HepG2 (cell line): ENCODE measurements at regions not wholly inside any gene's neighbourhood (a gene's known extent, or its start where the extent isn't known, plus 50 kb on each side); places are given as distances from the start of the nearest gene placed in this dataset.

ENCODE experiments used
- AFF4 ChIP-seq: sonication (generic); formaldehyde crosslinking; IDR thresholded peaks from 2 replicates; pipeline ENCODE4 v1.4.0; 2020; ENCODE audit warnings: missing genetic modification reagents
- BCL6 ChIP-seq: IDR thresholded peaks from 2 replicates; pipeline ENCODE4 v1.6.1; 2016; ENCODE audit warnings: missing genetic modification reagents, missing compliant biosample characterization
- CEBPB ChIP-seq: IDR thresholded peaks from 2 replicates; pipeline ENCODE4 v1.6.1; 2011; ENCODE audit warnings: low read depth, low read length, improper control_type of control experiment, borderline replicate concordance
- CEBPG ChIP-seq: IDR thresholded peaks from 2 replicates; pipeline ENCODE4 v1.6.1; 2016
- CREB1 ChIP-seq, 2 experiments: fragments of 450-650 bp in 1 of 2; IDR thresholded peaks; 2 replicates each; pipeline ENCODE4 v1.6.1; 2016 to 2017; ENCODE audit warnings: control low read depth in 1 of 2, mild to moderate bottlenecking in 1 of 2, missing compliant biosample characterization in 1 of 2, missing genetic modification characterization in 1 of 2
- ELF3 ChIP-seq: IDR thresholded peaks from 2 replicates; pipeline ENCODE4 v1.6.1; 2016; ENCODE audit warnings: missing genetic modification reagents, missing compliant biosample characterization
- EZH2 ChIP-seq: conservative IDR thresholded peaks from 2 replicates; pipeline ENCODE4 v1.6.1; 2012; ENCODE audit warnings: mild to moderate bottlenecking, low read depth, low read length, moderate library complexity
- GATAD2A ChIP-seq: IDR thresholded peaks from 2 replicates; pipeline ENCODE4 v1.6.1; 2016
- IRF2 ChIP-seq: IDR thresholded peaks from 2 replicates; pipeline ENCODE4 v1.6.1; 2018; ENCODE audit warnings: missing genetic modification reagents, missing compliant biosample characterization
- KAT7 ChIP-seq: IDR thresholded peaks from 2 replicates; pipeline ENCODE4 v1.6.1; 2018; ENCODE audit warnings: borderline replicate concordance, missing compliant biosample characterization
- MAFF ChIP-seq: IDR thresholded peaks from 2 replicates; pipeline ENCODE4 v1.6.1; 2011; ENCODE audit warnings: low read depth, low read length, improper control_type of control experiment
- MTA3 ChIP-seq: sonication (generic); formaldehyde crosslinking; IDR thresholded peaks from 2 replicates; pipeline ENCODE4 v1.4.0; 2020; ENCODE audit warnings: missing genetic modification reagents
- NFIC ChIP-seq: IDR thresholded peaks from 2 replicates; pipeline ENCODE4 v1.6.1; 2012; ENCODE audit warnings: mild to moderate bottlenecking, low read length, inconsistent platforms
- POGZ ChIP-seq: sonication (generic); formaldehyde crosslinking; IDR thresholded peaks from 2 replicates; pipeline ENCODE4 v1.4.0; 2020; ENCODE audit warnings: mild to moderate bottlenecking, missing genetic modification reagents
- SIX1 ChIP-seq: sonication (generic); formaldehyde crosslinking; IDR thresholded peaks from 2 replicates; pipeline ENCODE4 v1.4.0; 2020; ENCODE audit warnings: missing genetic modification reagents, borderline replicate concordance
- SMAD3 ChIP-seq: sonication (generic); formaldehyde crosslinking; IDR thresholded peaks from 2 replicates; pipeline ENCODE4 v1.4.0; 2020; ENCODE audit warnings: missing genetic modification reagents
- ZNF234 ChIP-seq: sonication (generic); formaldehyde crosslinking; conservative IDR thresholded peaks from 2 replicates; pipeline ENCODE4 v1.5.1; 2020; ENCODE audit warnings: mild to moderate bottlenecking, missing genetic modification reagents
- ZNF841 ChIP-seq: sonication (generic); formaldehyde crosslinking; IDR thresholded peaks from 2 replicates; pipeline ENCODE4 v1.8.1; 2023; ENCODE audit warnings: missing genetic modification reagents, borderline replicate concordance
- ZSCAN9 ChIP-seq: IDR thresholded peaks from 2 replicates; pipeline ENCODE4 v1.6.1; 2016; ENCODE audit warnings: borderline replicate concordance
- TF ChIP-seq, protein P1 (sequence below): sonication (generic); formaldehyde crosslinking; IDR thresholded peaks from 2 replicates; pipeline ENCODE4 v1.5.1; 2020; ENCODE audit warnings: mild to moderate bottlenecking, missing genetic modification reagents, moderate library complexity
- TF ChIP-seq, protein P2 (sequence below): sonication (generic); formaldehyde crosslinking; IDR thresholded peaks from 2 replicates; pipeline ENCODE4 v1.9.0; 2021; ENCODE audit warnings: mild to moderate bottlenecking, missing genetic modification reagents

DNA sequence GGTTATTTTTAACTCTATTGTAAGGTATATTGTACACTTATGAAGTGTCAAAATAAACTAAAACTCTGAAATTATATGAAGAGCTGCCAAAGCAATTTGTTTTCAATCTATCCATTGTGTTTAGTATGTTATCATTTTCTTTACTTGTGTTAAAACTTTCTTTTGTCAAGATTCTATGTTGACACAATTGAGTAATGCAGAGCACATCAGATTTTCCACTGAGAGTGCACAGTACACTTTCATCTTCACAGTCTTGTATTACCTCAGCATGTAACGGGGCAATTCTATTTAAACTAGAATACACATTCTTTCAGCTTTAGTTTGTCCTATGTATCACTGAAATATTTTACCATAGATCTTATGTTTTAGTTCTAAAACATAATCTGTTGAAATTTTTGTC is 304.4 kb upstream of the ZC3H15 start (continued):
- TF ChIP-seq CEBPB (peak; percentile 92), KAT7 (CRISPR knock-in tag) (no peak), NFIC (peak; percentile 82; the same call in 1 of the 2 replicates), MAFF (peak; percentile 54), ELF3 (CRISPR knock-in tag) (peak; percentile 59; the same call in 1 of the 2 replicates), POGZ (CRISPR knock-in tag) (peak; percentile 63; the same call in 1 of the 2 replicates), MTA3 (CRISPR knock-in tag) (no peak), CREB1 (IDR thresholded peaks at IDR 0.05) (0 out of 2 replicates have a peak, but pooled peaks have one; percentile 23), CREB1 (CRISPR knock-in tag; IDR thresholded peaks at IDR 0.05) (peak; percentile 50), GATAD2A (peak; percentile 92), ZNF234 (CRISPR knock-in tag) (0 out of 2 replicates have a peak, but pooled peaks have one; percentile 79), SMAD3 (CRISPR knock-in tag) (0 out of 2 replicates have a peak, but pooled peaks have one; percentile 72), AFF4 (CRISPR knock-in tag) (no peak), CEBPG (CRISPR knock-in tag) (peak; percentile 92), EZH2 (no peak), SIX1 (CRISPR knock-in tag) (peak; percentile 81; the same call in 1 of the 2 replicates), ZSCAN9 (CRISPR knock-in tag) (peak; percentile 70; the same call in 1 of the 2 replicates), ZNF841 (CRISPR knock-in tag) (no peak), BCL6 (CRISPR knock-in tag) (peak; percentile 68), IRF2 (CRISPR knock-in tag) (0 out of 2 replicates have a peak, but pooled peaks have one; percentile 24)
- TF ChIP-seq, protein P1, sequence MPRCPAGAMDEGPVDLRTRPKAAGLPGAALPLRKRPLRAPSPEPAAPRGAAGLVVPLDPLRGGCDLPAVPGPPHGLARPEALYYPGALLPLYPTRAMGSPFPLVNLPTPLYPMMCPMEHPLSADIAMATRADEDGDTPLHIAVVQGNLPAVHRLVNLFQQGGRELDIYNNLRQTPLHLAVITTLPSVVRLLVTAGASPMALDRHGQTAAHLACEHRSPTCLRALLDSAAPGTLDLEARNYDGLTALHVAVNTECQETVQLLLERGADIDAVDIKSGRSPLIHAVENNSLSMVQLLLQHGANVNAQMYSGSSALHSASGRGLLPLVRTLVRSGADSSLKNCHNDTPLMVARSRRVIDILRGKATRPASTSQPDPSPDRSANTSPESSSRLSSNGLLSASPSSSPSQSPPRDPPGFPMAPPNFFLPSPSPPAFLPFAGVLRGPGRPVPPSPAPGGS: no peak
- TF ChIP-seq, protein P2, sequence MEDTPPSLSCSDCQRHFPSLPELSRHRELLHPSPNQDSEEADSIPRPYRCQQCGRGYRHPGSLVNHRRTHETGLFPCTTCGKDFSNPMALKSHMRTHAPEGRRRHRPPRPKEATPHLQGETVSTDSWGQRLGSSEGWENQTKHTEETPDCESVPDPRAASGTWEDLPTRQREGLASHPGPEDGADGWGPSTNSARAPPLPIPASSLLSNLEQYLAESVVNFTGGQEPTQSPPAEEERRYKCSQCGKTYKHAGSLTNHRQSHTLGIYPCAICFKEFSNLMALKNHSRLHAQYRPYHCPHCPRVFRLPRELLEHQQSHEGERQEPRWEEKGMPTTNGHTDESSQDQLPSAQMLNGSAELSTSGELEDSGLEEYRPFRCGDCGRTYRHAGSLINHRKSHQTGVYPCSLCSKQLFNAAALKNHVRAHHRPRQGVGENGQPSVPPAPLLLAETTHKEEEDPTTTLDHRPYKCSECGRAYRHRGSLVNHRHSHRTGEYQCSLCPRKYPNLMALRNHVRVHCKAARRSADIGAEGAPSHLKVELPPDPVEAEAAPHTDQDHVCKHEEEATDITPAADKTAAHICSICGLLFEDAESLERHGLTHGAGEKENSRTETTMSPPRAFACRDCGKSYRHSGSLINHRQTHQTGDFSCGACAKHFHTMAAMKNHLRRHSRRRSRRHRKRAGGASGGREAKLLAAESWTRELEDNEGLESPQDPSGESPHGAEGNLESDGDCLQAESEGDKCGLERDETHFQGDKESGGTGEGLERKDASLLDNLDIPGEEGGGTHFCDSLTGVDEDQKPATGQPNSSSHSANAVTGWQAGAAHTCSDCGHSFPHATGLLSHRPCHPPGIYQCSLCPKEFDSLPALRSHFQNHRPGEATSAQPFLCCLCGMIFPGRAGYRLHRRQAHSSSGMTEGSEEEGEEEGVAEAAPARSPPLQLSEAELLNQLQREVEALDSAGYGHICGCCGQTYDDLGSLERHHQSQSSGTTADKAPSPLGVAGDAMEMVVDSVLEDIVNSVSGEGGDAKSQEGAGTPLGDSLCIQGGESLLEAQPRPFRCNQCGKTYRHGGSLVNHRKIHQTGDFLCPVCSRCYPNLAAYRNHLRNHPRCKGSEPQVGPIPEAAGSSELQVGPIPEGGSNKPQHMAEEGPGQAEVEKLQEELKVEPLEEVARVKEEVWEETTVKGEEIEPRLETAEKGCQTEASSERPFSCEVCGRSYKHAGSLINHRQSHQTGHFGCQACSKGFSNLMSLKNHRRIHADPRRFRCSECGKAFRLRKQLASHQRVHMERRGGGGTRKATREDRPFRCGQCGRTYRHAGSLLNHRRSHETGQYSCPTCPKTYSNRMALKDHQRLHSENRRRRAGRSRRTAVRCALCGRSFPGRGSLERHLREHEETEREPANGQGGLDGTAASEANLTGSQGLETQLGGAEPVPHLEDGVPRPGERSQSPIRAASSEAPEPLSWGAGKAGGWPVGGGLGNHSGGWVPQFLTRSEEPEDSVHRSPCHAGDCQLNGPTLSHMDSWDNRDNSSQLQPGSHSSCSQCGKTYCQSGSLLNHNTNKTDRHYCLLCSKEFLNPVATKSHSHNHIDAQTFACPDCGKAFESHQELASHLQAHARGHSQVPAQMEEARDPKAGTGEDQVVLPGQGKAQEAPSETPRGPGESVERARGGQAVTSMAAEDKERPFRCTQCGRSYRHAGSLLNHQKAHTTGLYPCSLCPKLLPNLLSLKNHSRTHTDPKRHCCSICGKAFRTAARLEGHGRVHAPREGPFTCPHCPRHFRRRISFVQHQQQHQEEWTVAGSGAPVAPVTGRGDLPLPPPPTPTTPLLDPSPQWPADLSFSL (CRISPR knock-in tag): peak; percentile 50; the same call in 1 of the 2 replicates
